SH-SY5Y (cell line): ENCODE measurements at regions not wholly inside any gene's neighbourhood (a gene's known extent, or its start where the extent isn't known, plus 50 kb on each side); places are given as distances from the start of the nearest gene placed in this dataset.

Experiments
- GATA2 ChIP-seq: IDR thresholded peaks from 2 replicates; pipeline ENCODE4 v1.6.1; 2011; ENCODE audit warnings: mild to moderate bottlenecking, low read depth, low read length
- GATA3 ChIP-seq: IDR thresholded peaks from 2 replicates; pipeline ENCODE4 v1.6.1; 2011; ENCODE audit warnings: low read depth, mild to moderate bottlenecking, low read length, moderate library complexity

GRCh38 chr11:79610139-79610538 is 169.3 kb upstream of the TENM4 start:
- TF ChIP-seq GATA3 (no peak), GATA2 (no peak)
